GM23248 (cell line): ENCODE measurements at regions not wholly inside any gene's neighbourhood (a gene's known extent, or its start where the extent isn't known, plus 50 kb on each side); places are given as distances from the start of the nearest gene placed in this dataset.
A peak's percentile ranks its signal among the peaks of the same experiment; 100 is the strongest.

Experiments used
- DNase-seq: peaks from one replicate; pipeline ENCODE4 v3.0.0-alpha.2; 2015
- H2AFZ ChIP-seq: fragments of 200-600 bp; sonication (generic); 2 replicates; pipeline ENCODE4 v1.6.1; 2016; ENCODE audit warnings: antibody characterized with exemption
- H3F3A ChIP-seq: fragments of 200-600 bp; sonication (generic); 2 replicates; pipeline ENCODE4 v1.6.1; 2016; ENCODE audit warnings: mild to moderate bottlenecking, antibody characterized with exemption, mixed run types; ENCODE audit not compliant: insufficient read depth
- H3K27ac ChIP-seq: fragments of 200-600 bp; sonication (generic); 2 replicates; pipeline ENCODE4 v1.5.1; 2016; ENCODE audit warnings: mild to moderate bottlenecking
- H3K27me3 ChIP-seq: fragments of 200-600 bp; sonication (generic); replicated peaks from 2 replicates; pipeline ENCODE4 v1.6.1; 2016; ENCODE audit warnings: mild to moderate bottlenecking; ENCODE audit not compliant: insufficient read depth
- H3K36me3 ChIP-seq: fragments of 200-600 bp; sonication (generic); 2 replicates; pipeline ENCODE4 v1.6.1; 2016; ENCODE audit warnings: low read depth, mild to moderate bottlenecking
- H3K4me1 ChIP-seq: fragments of 200-600 bp; sonication (generic); 2 replicates; pipeline ENCODE4 v1.6.1; 2016; ENCODE audit warnings: mild to moderate bottlenecking; ENCODE audit not compliant: insufficient read depth
- H3K4me2 ChIP-seq: fragments of 200-600 bp; sonication (generic); one replicate; pipeline ENCODE4 v1.6.1; 2016; ENCODE audit warnings: mild to moderate bottlenecking; ENCODE audit not compliant: unreplicated experiment
- H3K4me3 ChIP-seq: fragments of 200-600 bp; sonication (generic); 2 replicates; pipeline ENCODE4 v1.5.1; 2016; ENCODE audit warnings: mild to moderate bottlenecking
- H3K79me2 ChIP-seq: fragments of 200-600 bp; sonication (generic); 2 replicates; pipeline ENCODE4 v1.6.1; 2016; ENCODE audit warnings: mild to moderate bottlenecking; ENCODE audit not compliant: insufficient read depth
- H3K9ac ChIP-seq: fragments of 200-600 bp; sonication (generic); 2 replicates; pipeline ENCODE4 v1.6.1; 2016; ENCODE audit warnings: mild to moderate bottlenecking
- H3K9me2 ChIP-seq: fragments of 200-600 bp; sonication (generic); 2 replicates; pipeline ENCODE4 v1.6.1; 2016; ENCODE audit warnings: mixed run types, mild to moderate bottlenecking, moderate library complexity; ENCODE audit not compliant: insufficient read depth
- H3K9me3 ChIP-seq: fragments of 200-600 bp; sonication (generic); one replicate; pipeline ENCODE4 v1.6.1; 2017; ENCODE audit warnings: low read depth
- H4K20me1 ChIP-seq: fragments of 200-600 bp; sonication (generic); 2 replicates; pipeline ENCODE4 v1.6.0; 2016; ENCODE audit not compliant: insufficient read depth
- EZH2 ChIP-seq: fragments of 200-600 bp; sonication (generic); IDR thresholded peaks from 2 replicates; pipeline ENCODE4 v1.6.1; 2018; ENCODE audit warnings: antibody characterized with exemption, mild to moderate bottlenecking; ENCODE audit not compliant: insufficient read depth, poor library complexity, severe bottlenecking
- EZH2phosphoT487 ChIP-seq: fragments of 200-600 bp; sonication (generic); IDR thresholded peaks from 2 replicates; pipeline ENCODE4 v1.6.1; 2018; ENCODE audit warnings: antibody characterized with exemption, moderate library complexity, mild to moderate bottlenecking, low read depth; ENCODE audit not compliant: insufficient read depth
- WGBS, 2 experiments: methylation state at CpG; one replicate each; pipeline ENCODE4 v1.1.6; 2015 to 2017; ENCODE audit warnings: low lambda C conversion rate in 2 of 2, low coverage in 1 of 2; ENCODE audit errors: missing lambda C conversion rate in 2 of 2; 5-methylcytosine and 5-hydroxymethylcytosine counted together
- in situ Hi-C: fragments of 300-500 bp; cut with MboI; formaldehyde crosslinking; loops from 2 replicates; pipeline ENCODE4 v1.15.0; 2020

GRCh38 chr16:73301984-73302383 lies 254.1 kb upstream of the ZFHX3 start:
- Histone ChIP-seq H3K4me1 (peaks cover 3% of the 10 kb centered on the region; the same call in 1 of the 2 replicates), H3K4me3 (no peak overlapping the region), H3K27ac (no peak overlapping the region), H3K4me2 (no peak overlapping the region), H3K36me3 (no peaks in the 10 kb centered on the region), H3F3A (no peaks in the 10 kb centered on the region), H4K20me1 (no peaks in the 10 kb centered on the region), H2AFZ (no peak overlapping the region), H3K9me2 (no peaks in the 10 kb centered on the region), H3K9me3 (no peaks in the 10 kb centered on the region), H3K9ac (no peak overlapping the region), H3K79me2 (no peaks in the 10 kb centered on the region), H3K27me3 (peaks cover 39% of the 10 kb centered on the region)
- no peak for DNase-seq
- WGBS, 2 experiments = 44 to 65% methylated on average over 2 of the region's 2 CpGs
- in situ Hi-C loops = no loop called here
- TF ChIP-seq EZH2phosphoT487 (no peak), EZH2 (no peak)

- H3K9ac ChIP-seq = no peak overlapping the region
- no peaks in the 10 kb centered on the region for H3F3A ChIP-seq
- H4K20me1 ChIP-seq = no peaks in the 10 kb centered on the region
- H3K4me2 ChIP-seq = no peak overlapping the region
- peaks cover 3% of the 10 kb centered on the region; the same call in 1 of the 2 replicates for H3K4me1 ChIP-seq
- in situ Hi-C loops = no loop called here
- peaks cover 23% of the 10 kb centered on the region for H3K27me3 ChIP-seq
- no peaks in the 10 kb centered on the region for H3K9me2 ChIP-seq
- TF ChIP-seq EZH2phosphoT487 (no peak), EZH2 (no peak)
- 18 to 27% methylated on average over 7 of the region's 7 CpGs for WGBS, 2 experiments
- no peak for DNase-seq
- no peaks in the 10 kb centered on the region for H3K9me3 ChIP-seq
- H3K4me3 ChIP-seq = no peak overlapping the region
- H3K79me2 ChIP-seq = no peaks in the 10 kb centered on the region
- no peak overlapping the region for H2AFZ ChIP-seq
- H3K36me3 ChIP-seq = no peaks in the 10 kb centered on the region
- H3K27ac ChIP-seq = no peak overlapping the region
Measured at GRCh38 chr16:73299346-73299745, 251.4 kb upstream of the ZFHX3 start.

GRCh38 chr16:73298562-73298961 lies 250.6 kb upstream of the ZFHX3 start:
- DNase-seq = peak; percentile 8
- H3K9me3 ChIP-seq = no peaks in the 10 kb centered on the region
- H3F3A ChIP-seq = no peaks in the 10 kb centered on the region
- no peak for TF ChIP-seq EZH2
- no peak for TF ChIP-seq EZH2phosphoT487
- no peak overlapping the region for H3K9ac ChIP-seq
- no peaks in the 10 kb centered on the region for H3K36me3 ChIP-seq
- 27 to 32% methylated on average over 3 of the region's 3 CpGs for WGBS, 2 experiments
- H3K4me2 ChIP-seq = no peak overlapping the region
- H3K4me3 ChIP-seq = no peak overlapping the region
- peaks cover 20% of the 10 kb centered on the region for H3K27me3 ChIP-seq
- no peak overlapping the region for H3K27ac ChIP-seq
- H3K4me1 ChIP-seq = peaks cover 3% of the 10 kb centered on the region; the same call in 1 of the 2 replicates
- no peaks in the 10 kb centered on the region for H4K20me1 ChIP-seq
- no peaks in the 10 kb centered on the region for H3K79me2 ChIP-seq
- in situ Hi-C loops = no loop called here
- no peaks in the 10 kb centered on the region for H3K9me2 ChIP-seq
- H2AFZ ChIP-seq = no peak overlapping the region

GRCh38 chr16:73290258-73290657 lies 242.3 kb upstream of the ZFHX3 start:
- H3F3A ChIP-seq = no peaks in the 10 kb centered on the region
- peaks cover 62% of the 10 kb centered on the region for H3K27me3 ChIP-seq
- H3K9ac ChIP-seq = no peak overlapping the region
- H3K79me2 ChIP-seq = no peaks in the 10 kb centered on the region
- in situ Hi-C loops = no loop called here
- no peak overlapping the region for H3K27ac ChIP-seq
- DNase-seq = no peak
- no peaks in the 10 kb centered on the region for H3K9me3 ChIP-seq
- H3K36me3 ChIP-seq = no peaks in the 10 kb centered on the region
- H3K9me2 ChIP-seq = no peaks in the 10 kb centered on the region
- no peaks in the 10 kb centered on the region for H4K20me1 ChIP-seq
- no peak for TF ChIP-seq EZH2phosphoT487
- TF ChIP-seq EZH2 = no peak
- no peaks in the 10 kb centered on the region for H3K4me1 ChIP-seq
- 4 to 14% methylated on average over 1 of the region's 1 CpG for WGBS, 2 experiments
- no peak overlapping the region for H3K4me3 ChIP-seq
- H2AFZ ChIP-seq = no peak overlapping the region
- H3K4me2 ChIP-seq = no peak overlapping the region

GRCh38 chr16:73289232-73289631 lies 241.3 kb upstream of the ZFHX3 start:
- 8 to 11% methylated on average over 4 of the region's 4 CpGs for WGBS, 2 experiments
- H3K27me3 ChIP-seq = peaks cover 59% of the 10 kb centered on the region
- no peak overlapping the region for H2AFZ ChIP-seq
- in situ Hi-C loops = no loop called here
- H3K36me3 ChIP-seq = no peaks in the 10 kb centered on the region
- DNase-seq = no peak
- H3K79me2 ChIP-seq = no peaks in the 10 kb centered on the region
- H3K9me2 ChIP-seq = no peaks in the 10 kb centered on the region
- no peaks in the 10 kb centered on the region for H4K20me1 ChIP-seq
- H3K4me2 ChIP-seq = no peak overlapping the region
- H3F3A ChIP-seq = no peaks in the 10 kb centered on the region
- TF ChIP-seq EZH2 (no peak), EZH2phosphoT487 (no peak)
- no peaks in the 10 kb centered on the region for H3K4me1 ChIP-seq
- no peak overlapping the region for H3K4me3 ChIP-seq
- H3K9me3 ChIP-seq = no peaks in the 10 kb centered on the region
- H3K9ac ChIP-seq = no peak overlapping the region
- no peak overlapping the region for H3K27ac ChIP-seq
